ENCODE measurements at regions not wholly inside any gene's neighbourhood (a gene's known extent, or its start where the extent isn't known, plus 50 kb on each side); places are given as distances from the start of the nearest gene placed in this dataset.
A peak's percentile ranks its signal among the peaks of the same experiment; 100 is the strongest.

- no peak overlapping the region for H3K27ac ChIP-seq (ENCODE audit: extremely low read depth, low read depth, low read length)
- H4K20me1 ChIP-seq (replicated peaks; ENCODE audit: control insufficient read depth, insufficient read depth, low read length), result no peaks in the 10 kb centered on the region
- WGBS (ENCODE audit: insufficient coverage, low coverage, missing lambda C conversion rate), result 29% methylated on average over 13 of the region's 13 CpGs
- intact Hi-C loops (cut with micrococcal nuclease), result no loop called here
- H2AFZ ChIP-seq (ENCODE audit: low read depth, low read length), result peak overlapping the region; percentile 74
- no peak overlapping the region for H3K4me3 ChIP-seq
- peaks cover 3% of the 10 kb centered on the region for H3K9me1 ChIP-seq (ENCODE audit: control insufficient read depth, insufficient read depth, low read length)
- H3K9ac ChIP-seq (ENCODE audit: insufficient read depth in 1 of 2, low read depth in 2 of 2, low read length in 2 of 2), result no peak overlapping the region; a peak in 1 of 4 replicates
- POLR2A ChIA-PET, result interaction anchor here (1.4 kb wide), 1 partner anchor 10 kb away, joined by 3 read pairs; no protein-coding TSS in a partner anchor
- in situ Hi-C loops (cut with MboI), result no loop called here
- H3K4me2 ChIP-seq (ENCODE audit: insufficient read depth, low read length), result no peak overlapping the region; the same call in 1 of the 2 replicates
- BruUV-seq (replicated peaks), result no TSS peak
- H3K27me3 ChIP-seq (ENCODE audit: control insufficient read depth in 2 of 2, insufficient read depth in 2 of 2, low read length in 2 of 2), result peaks cover 14 to 41% of the 10 kb centered on the region in 2 experiments; a peak in 4 of 5 replicates
- no peaks in the 10 kb centered on the region for H3K9me3 ChIP-seq (replicated peaks; ENCODE audit: control insufficient read depth, insufficient read depth, low read depth, low read length)
- CTCF ChIA-PET (ENCODE audit: low intra/inter-chr PET ratio), result no interaction called here
- DNase-seq (ENCODE audit: extremely low read depth in 1 of 4, low spot score in 3 of 4) (peak; percentile 45 to 61 (median 49)), ATAC-seq (peak; percentile 77), FAIRE-seq (peak; percentile 65)
- TF ChIP-seq EGR1 (conservative IDR thresholded peaks at IDR 0.05), result 0 out of 2 replicates have a peak, but pooled peaks have one; percentile 21
- TF ChIP-seq JUND (IDR thresholded peaks at IDR 0.05; ENCODE audit: borderline replicate concordance, low read depth, low read length), result 0 out of 2 replicates have a peak, but pooled peaks have one; percentile 43
- TF ChIP-seq JUND (tag; IDR thresholded peaks at IDR 0.05; ENCODE audit: borderline replicate concordance, low read depth, low read length), result no peak
- no peak for TF ChIP-seq HCFC1 (IDR thresholded peaks at IDR 0.05; ENCODE audit: low read depth, low read length)
- TF ChIP-seq ATF3 (IDR thresholded peaks at IDR 0.05), result 0 out of 2 replicates have a peak, but pooled peaks have one; percentile 11
- TF ChIP-seq ATF3 (CRISPR knock-in tag; conservative IDR thresholded peaks at IDR 0.05), result no peak
- H3K36me3 ChIP-seq (ENCODE audit: control insufficient read depth, insufficient read depth, low read length), result no peaks in the 10 kb centered on the region
- no peaks in the 10 kb centered on the region for H3K79me2 ChIP-seq (ENCODE audit: control insufficient read depth, insufficient read depth, low read length)
- peaks cover 0 to 2% of the 10 kb centered on the region in 2 experiments; a peak in 2 of 5 replicates for H3K4me1 ChIP-seq (replicated peaks in 1 of 2; ENCODE audit: control insufficient read depth in 2 of 2, insufficient read depth in 2 of 2, low read length in 2 of 2)
Measured at GRCh38 chr6:163721922-163722692, 307.6 kb downstream of the QKI start.

Measured in K562 (cell line).